Uterus (tissue), 3 donors: ENCODE measurements at regions not wholly inside any gene's neighbourhood (a gene's known extent, or its start where the extent isn't known, plus 50 kb on each side); places are given as distances from the start of the nearest gene placed in this dataset.
"Not testable (repeated sequence)": the region's sequence is repeated elsewhere in the genome, so short reads cannot be mapped to it uniquely, and the experiment has no call there.

Experiments used
- DNase-seq, 2 donors: peaks; one replicate each; pipeline ENCODE4 v3.0.0-alpha.2; 2019 to 2020
- H3K27ac ChIP-seq, 2 donors: fragments of 200-600 bp; sonication (generic); 1 replicate in 1 of 2; 2 replicates in 1 of 2; pipeline ENCODE4 v1.5.1; 2016 to 2018
- H3K27me3 ChIP-seq, 2 donors: fragments of 200-600 bp; sonication (generic); one replicate each; pipeline ENCODE4 v1.5.1; 2018 to 2019; ENCODE audit warnings: control low read depth in 1 of 2
- H3K36me3 ChIP-seq, 2 donors: fragments of 200-600 bp; sonication (generic); one replicate each; pipeline ENCODE4 v1.5.1; 2019; ENCODE audit warnings: control low read depth in 1 of 2
- H3K4me1 ChIP-seq, 2 donors: fragments of 200-600 bp; sonication (generic); one replicate each; pipeline ENCODE4 v1.5.1; 2018 to 2019; ENCODE audit warnings: control low read depth in 1 of 2
- H3K4me3 ChIP-seq, 2 donors: fragments of 200-600 bp; sonication (generic); 1 replicate in 1 of 2; 2 replicates in 1 of 2; pipeline ENCODE4 v1.5.1; 2018 to 2019; ENCODE audit warnings: mild to moderate bottlenecking in 1 of 2
- H3K9me3 ChIP-seq, 2 donors: fragments of 200-600 bp; sonication (generic); one replicate each; pipeline ENCODE4 v1.5.1; 2019; ENCODE audit warnings: control low read depth in 1 of 2
- POLR2A ChIP-seq, 2 donors: fragments of 450-650 bp; IDR thresholded peaks; one replicate each; pipeline ENCODE4 v1.6.1; 2016; ENCODE audit warnings: antibody characterized with exemption in 2 of 2, mild to moderate bottlenecking in 1 of 2, moderate library complexity in 1 of 2
- intact Hi-C: fragments of 100-400 bp; cut with DNase I; formaldehyde crosslinking; loops from one replicate; pipeline ENCODE4 v1.15.1; 2023; ENCODE audit warnings: low total_unique reads
- TF ChIP-seq, protein P1 (sequence below), 4 experiments: fragments of 200-600 bp in 2 of 4; fragments of 450-650 bp in 2 of 4; sonication (generic) in 2 of 4; IDR thresholded peaks; one replicate each; pipeline ENCODE4 v1.5.1; 2016 to 2019; ENCODE audit warnings: antibody characterized with exemption in 4 of 4, mild to moderate bottlenecking in 2 of 4, moderate library complexity in 1 of 4
- donor health status: DM: yes; HTN: yes; CAD: no.

DNA sequence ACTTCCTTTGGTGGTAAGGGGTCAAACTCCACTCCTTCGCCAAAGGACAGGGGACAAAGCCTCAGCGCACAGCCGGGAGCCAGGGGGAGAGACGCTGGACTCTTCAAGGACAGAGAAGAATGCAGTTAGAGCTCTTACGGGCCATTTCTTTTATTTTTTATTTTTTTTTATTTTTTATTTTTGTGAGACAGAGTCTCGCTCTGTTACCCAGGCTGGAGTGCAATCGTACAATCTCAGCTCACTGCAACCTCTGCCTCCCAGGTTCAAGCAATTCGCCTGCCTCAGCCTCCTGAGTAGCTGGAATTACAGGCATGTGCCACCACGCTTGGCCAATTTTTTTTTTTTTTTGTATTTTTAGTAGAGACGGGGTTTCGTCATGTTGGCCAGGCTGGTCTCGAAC is 93.2 kb upstream of the RPH3AL start, which contains the start of gene RFLNB:
TSS of gene RFLNB (minus strand) at position 101 of the 400 bp plus-strand sequence.
- DNase-seq, intact Hi-C loops, H3K27ac ChIP-seq, H3K36me3 ChIP-seq, H3K9me3 ChIP-seq, H3K4me3 ChIP-seq, H3K27me3 ChIP-seq, H3K4me1 ChIP-seq: not testable (repeated sequence)

DNA sequence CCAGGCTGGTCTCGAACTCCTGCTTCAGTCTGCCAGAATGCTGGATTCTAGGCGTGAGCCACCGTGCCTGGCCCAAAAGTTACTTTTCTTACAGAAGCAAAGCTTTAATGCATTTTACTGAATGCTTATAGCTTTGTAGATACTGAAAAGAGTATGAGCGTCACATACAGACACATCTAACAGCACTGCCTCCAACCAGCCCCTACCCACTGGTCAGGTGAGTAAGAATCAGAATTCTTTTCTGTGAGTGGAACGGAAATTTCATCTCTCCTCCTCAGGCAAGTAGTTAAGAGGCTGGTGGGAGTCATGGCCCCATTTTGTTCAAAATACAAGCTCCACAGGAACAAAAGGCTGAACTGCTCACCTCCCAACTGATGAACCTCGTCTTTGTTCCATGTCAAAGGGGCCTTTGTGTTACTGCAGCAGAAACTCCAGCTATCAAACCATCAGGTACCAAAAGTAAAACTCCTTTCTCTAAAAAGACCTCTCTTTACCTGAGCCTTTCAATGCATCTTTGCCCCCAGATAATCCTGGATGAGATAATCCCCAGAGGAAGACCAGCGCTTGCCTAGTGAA is 92.4 kb upstream of the RPH3AL start:
- Histone ChIP-seq H3K4me3 (no peak overlapping the region), H3K27me3 (no peaks in the 10 kb centered on the region), H3K9me3 (no peaks in the 10 kb centered on the region), H3K4me1 (no peaks in the 10 kb centered on the region), H3K36me3 (no peaks in the 10 kb centered on the region), H3K27ac (no peak overlapping the region)
- intact Hi-C loops = no loop called here
- TF ChIP-seq, protein P1, sequence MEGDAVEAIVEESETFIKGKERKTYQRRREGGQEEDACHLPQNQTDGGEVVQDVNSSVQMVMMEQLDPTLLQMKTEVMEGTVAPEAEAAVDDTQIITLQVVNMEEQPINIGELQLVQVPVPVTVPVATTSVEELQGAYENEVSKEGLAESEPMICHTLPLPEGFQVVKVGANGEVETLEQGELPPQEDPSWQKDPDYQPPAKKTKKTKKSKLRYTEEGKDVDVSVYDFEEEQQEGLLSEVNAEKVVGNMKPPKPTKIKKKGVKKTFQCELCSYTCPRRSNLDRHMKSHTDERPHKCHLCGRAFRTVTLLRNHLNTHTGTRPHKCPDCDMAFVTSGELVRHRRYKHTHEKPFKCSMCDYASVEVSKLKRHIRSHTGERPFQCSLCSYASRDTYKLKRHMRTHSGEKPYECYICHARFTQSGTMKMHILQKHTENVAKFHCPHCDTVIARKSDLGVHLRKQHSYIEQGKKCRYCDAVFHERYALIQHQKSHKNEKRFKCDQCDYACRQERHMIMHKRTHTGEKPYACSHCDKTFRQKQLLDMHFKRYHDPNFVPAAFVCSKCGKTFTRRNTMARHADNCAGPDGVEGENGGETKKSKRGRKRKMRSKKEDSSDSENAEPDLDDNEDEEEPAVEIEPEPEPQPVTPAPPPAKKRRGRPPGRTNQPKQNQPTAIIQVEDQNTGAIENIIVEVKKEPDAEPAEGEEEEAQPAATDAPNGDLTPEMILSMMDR (IDR thresholded peaks at IDR 0.05) = no peak
- DNase-seq = no peak

DNA sequence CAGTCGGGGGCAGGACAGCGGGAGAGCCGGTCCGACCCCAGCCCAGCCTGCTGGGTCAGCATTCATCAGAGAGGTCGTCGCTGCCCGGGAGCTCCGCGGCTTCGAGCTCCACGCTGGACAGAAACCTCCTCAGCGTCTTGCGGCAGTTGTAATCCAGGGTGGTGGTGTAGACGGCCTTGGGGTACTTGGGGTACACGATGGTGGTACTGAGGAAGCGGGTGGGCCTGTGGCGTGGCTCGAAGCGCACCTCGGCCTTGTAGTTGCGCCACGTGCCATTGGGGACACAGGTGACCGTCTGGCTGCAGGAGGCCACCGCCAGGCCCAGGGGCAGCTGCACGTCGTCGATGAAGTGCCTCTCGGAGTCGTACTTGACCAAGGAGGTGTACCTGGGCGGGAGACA is 90.5 kb upstream of the RPH3AL start:
- Histone ChIP-seq H3K36me3 (no peaks in the 10 kb centered on the region), H3K9me3 (no peaks in the 10 kb centered on the region), H3K4me1 (no peaks in the 10 kb centered on the region), H3K4me3 (no peak overlapping the region), H3K27me3 (no peaks in the 10 kb centered on the region), H3K27ac (no peak overlapping the region)
- DNase-seq = no peak
- TF ChIP-seq, protein P1 (IDR thresholded peaks at IDR 0.05) = no peak
- TF ChIP-seq POLR2A (IDR thresholded peaks at IDR 0.05) = no peak
- intact Hi-C loops = no loop called here

DNA sequence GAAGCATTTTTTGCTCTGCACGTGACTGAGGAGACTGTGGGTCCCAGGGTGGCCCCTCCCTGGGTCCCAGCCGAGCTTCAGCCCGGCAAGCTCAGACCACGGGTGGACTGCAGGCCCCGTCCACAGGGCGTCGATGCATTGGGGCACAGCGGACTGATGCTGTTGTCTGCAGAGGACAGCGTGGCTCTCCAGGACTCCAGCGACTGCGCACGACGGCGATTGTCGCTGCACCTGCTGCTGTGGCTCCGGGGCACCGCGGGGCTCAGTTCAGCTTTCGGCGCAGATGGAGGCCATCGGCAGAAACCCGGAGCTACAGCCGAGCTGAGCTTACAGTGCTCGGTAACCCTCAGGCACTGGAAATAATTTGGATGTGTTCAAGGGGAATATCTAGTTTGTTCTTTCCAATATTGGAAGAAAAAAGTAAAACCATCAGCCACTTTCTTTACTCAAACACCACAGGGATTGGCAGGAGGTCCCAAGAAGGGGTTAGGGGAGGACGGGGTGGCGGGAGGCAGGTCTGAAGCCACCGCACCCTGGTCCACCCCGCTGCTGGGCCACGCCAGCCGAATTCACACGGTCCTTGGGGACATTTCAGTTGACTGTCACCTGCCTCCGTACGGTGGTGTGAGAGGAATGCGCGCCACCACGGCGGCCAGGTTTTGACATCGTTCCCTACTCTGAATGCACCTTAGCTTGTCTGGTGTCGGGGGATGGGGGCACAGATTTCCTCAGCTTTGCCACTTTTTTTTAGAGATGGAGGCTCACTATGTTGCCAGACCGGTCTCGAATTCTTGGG is 88.7 kb upstream of the RPH3AL start:
- TF ChIP-seq POLR2A (IDR thresholded peaks at IDR 0.05) = no peak
- TF ChIP-seq, protein P1 (IDR thresholded peaks at IDR 0.05) = no peak
- intact Hi-C loops = no loop called here
- no peaks in the 10 kb centered on the region for H3K9me3 ChIP-seq

DNA sequence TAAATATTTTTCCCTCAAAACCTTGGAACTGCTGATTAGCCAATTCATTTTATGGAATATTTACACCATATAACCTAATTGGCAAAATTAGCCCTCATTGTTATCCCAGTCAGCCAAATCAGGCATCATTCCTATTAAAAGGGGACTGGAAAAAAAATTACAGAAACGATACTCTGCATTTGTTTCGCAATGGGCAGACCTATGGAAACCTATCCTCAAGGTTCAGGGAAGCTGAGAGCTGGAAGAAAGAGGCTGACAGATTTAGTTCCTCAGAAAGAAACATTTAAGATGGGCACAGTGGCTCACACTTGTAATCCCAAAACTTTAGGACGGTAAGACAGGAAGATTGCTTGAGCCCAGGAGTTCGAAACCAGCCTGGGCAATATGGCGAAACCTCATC is 85.6 kb upstream of the RPH3AL start:
- no peak for TF ChIP-seq POLR2A (IDR thresholded peaks at IDR 0.05)
- intact Hi-C loops = no loop called here
- H3K4me3 ChIP-seq = no peak overlapping the region
- no peak overlapping the region for H3K27ac ChIP-seq
- DNase-seq = no peak
- no peaks in the 10 kb centered on the region for H3K27me3 ChIP-seq
- H3K36me3 ChIP-seq = no peaks in the 10 kb centered on the region
- no peaks in the 10 kb centered on the region for H3K4me1 ChIP-seq
- no peaks in the 10 kb centered on the region for H3K9me3 ChIP-seq

More for the DNA sequence above, 88.7 kb upstream of the RPH3AL start:
- Histone ChIP-seq H3K4me1 (no peaks in the 10 kb centered on the region), H3K36me3 (no peaks in the 10 kb centered on the region), H3K27ac (no peak overlapping the region), H3K27me3 (no peaks in the 10 kb centered on the region), H3K4me3 (no peak overlapping the region)
- no peak for DNase-seq

DNA sequence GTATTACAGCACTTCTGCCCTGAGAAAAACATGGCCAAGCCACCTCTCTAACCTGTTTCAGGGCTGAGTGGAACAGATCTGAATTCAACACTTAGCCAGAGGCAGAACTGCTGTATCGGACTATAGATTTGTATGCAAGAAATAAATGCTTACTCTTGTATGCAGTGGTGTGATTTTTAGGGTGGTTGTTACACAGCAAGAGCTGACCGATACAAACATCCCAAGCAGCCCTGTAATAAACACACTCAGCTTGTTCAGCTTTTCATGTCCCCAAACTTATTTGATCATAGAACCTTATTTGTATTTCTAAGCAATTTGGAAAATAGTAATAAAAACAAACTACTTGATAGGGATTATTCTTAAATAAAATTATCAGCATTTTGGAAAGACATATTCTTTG is 84.9 kb upstream of the RPH3AL start:
- TF ChIP-seq, protein P1 (IDR thresholded peaks at IDR 0.05) = no peak
- TF ChIP-seq POLR2A (IDR thresholded peaks at IDR 0.05) = no peak
- H3K27me3 ChIP-seq = no peaks in the 10 kb centered on the region
- no peaks in the 10 kb centered on the region for H3K36me3 ChIP-seq
- no peaks in the 10 kb centered on the region for H3K9me3 ChIP-seq
- H3K27ac ChIP-seq = no peak overlapping the region
- H3K4me1 ChIP-seq = no peaks in the 10 kb centered on the region
- no peak for DNase-seq
- intact Hi-C loops = no loop called here
- H3K4me3 ChIP-seq = no peak overlapping the region
